Stimulated activated effector memory CD8-positive, alpha-beta T cell treated with anti-CD3 and anti-CD28 coated beads, Interleukin-12 subunit alpha, Interleukin-12 subunit beta, amount 100 ng/mL, for 72 hours (primary cell): ENCODE measurements at regions not wholly inside any gene's neighbourhood (a gene's known extent, or its start where the extent isn't known, plus 50 kb on each side); places are given as distances from the start of the nearest gene placed in this dataset.
A peak's percentile ranks its signal among the peaks of the same experiment; 100 is the strongest.

Experiments
- ATAC-seq: fragments of 150-1000 bp; cut with Tn5 transposase; 2 replicates; pipeline ENCODE4 v1.10.0; 2021
- DNase-seq, 2 donors: peaks; one replicate each; pipeline ENCODE4 v3.0.0; 2021 to 2022; ENCODE audit warnings: low spot score in 2 of 2
- H3K27ac Mint-ChIP-seq: one replicate; pipeline ENCODE4 v1.8.0; 2022; ENCODE audit warnings: mild to moderate bottlenecking, mixed read lengths
- H3K36me3 Mint-ChIP-seq: one replicate; pipeline ENCODE4 v1.8.0; 2022; ENCODE audit warnings: mild to moderate bottlenecking, mixed read lengths
- H3K4me1 Mint-ChIP-seq: one replicate; pipeline ENCODE4 v1.8.0; 2022; ENCODE audit warnings: mixed read lengths
- H3K4me3 Mint-ChIP-seq: one replicate; pipeline ENCODE4 v1.8.0; 2022; ENCODE audit warnings: mild to moderate bottlenecking, mixed read lengths
- H3K9me3 Mint-ChIP-seq: one replicate; pipeline ENCODE4 v1.8.0; 2022; ENCODE audit warnings: mixed read lengths

- H3K27ac Mint-ChIP-seq: no peak overlapping the region
- H3K4me3 Mint-ChIP-seq: no peak overlapping the region
- ATAC-seq: no peak
- H3K4me1 Mint-ChIP-seq: no peaks in the 10 kb centered on the region
- no peaks in the 10 kb centered on the region for H3K36me3 Mint-ChIP-seq
- DNase-seq: no peak
- H3K9me3 Mint-ChIP-seq: peaks cover 11% of the 10 kb centered on the region
These were observed 542.1 kb upstream of the SPHKAP start for GRCh38 chr2:228723599-228723998.

- no peak overlapping the region for H3K4me3 Mint-ChIP-seq
- H3K4me1 Mint-ChIP-seq: no peaks in the 10 kb centered on the region
- ATAC-seq (no peak), DNase-seq (no peak)
- no peak overlapping the region for H3K27ac Mint-ChIP-seq
- no peaks in the 10 kb centered on the region for H3K36me3 Mint-ChIP-seq
- peaks cover 11% of the 10 kb centered on the region for H3K9me3 Mint-ChIP-seq
These were observed 540.8 kb upstream of the SPHKAP start for GRCh38 chr2:228722311-228722710.

GRCh38 chr2:228720895-228721294 is 539.4 kb upstream of the SPHKAP start:
- no peak overlapping the region for H3K27ac Mint-ChIP-seq
- H3K36me3 Mint-ChIP-seq: no peaks in the 10 kb centered on the region
- H3K9me3 Mint-ChIP-seq: peaks cover 7% of the 10 kb centered on the region
- H3K4me3 Mint-ChIP-seq: no peak overlapping the region
- ATAC-seq (no peak), DNase-seq (no peak)
- H3K4me1 Mint-ChIP-seq: no peaks in the 10 kb centered on the region

- no peaks in the 10 kb centered on the region for H3K36me3 Mint-ChIP-seq
- H3K27ac Mint-ChIP-seq: no peak overlapping the region
- no peak for DNase-seq
- H3K4me3 Mint-ChIP-seq: no peak overlapping the region
- H3K9me3 Mint-ChIP-seq: peaks cover 8% of the 10 kb centered on the region
- H3K4me1 Mint-ChIP-seq: no peaks in the 10 kb centered on the region
- no peak for ATAC-seq
These were observed 528.4 kb upstream of the SPHKAP start for GRCh38 chr2:228709788-228710371.

- peaks cover 6% of the 10 kb centered on the region for H3K9me3 Mint-ChIP-seq
- DNase-seq (no peak), ATAC-seq (no peak)
- H3K36me3 Mint-ChIP-seq: no peaks in the 10 kb centered on the region
- no peak overlapping the region for H3K27ac Mint-ChIP-seq
- no peaks in the 10 kb centered on the region for H3K4me1 Mint-ChIP-seq
- no peak overlapping the region for H3K4me3 Mint-ChIP-seq
These were observed 526.4 kb upstream of the SPHKAP start for GRCh38 chr2:228707846-228708245.

- no peak overlapping the region for H3K4me3 Mint-ChIP-seq
- ATAC-seq: no peak
- no peak for DNase-seq
- H3K36me3 Mint-ChIP-seq: no peaks in the 10 kb centered on the region
- H3K4me1 Mint-ChIP-seq: no peaks in the 10 kb centered on the region
- H3K9me3 Mint-ChIP-seq: peaks cover 12% of the 10 kb centered on the region
- no peak overlapping the region for H3K27ac Mint-ChIP-seq
These were observed 523.8 kb upstream of the SPHKAP start for GRCh38 chr2:228705318-228705717.

GRCh38 chr2:228703152-228703551 is 521.7 kb upstream of the SPHKAP start:
- Mint-ChIP-seq H3K27ac (no peak overlapping the region), H3K4me1 (no peaks in the 10 kb centered on the region), H3K4me3 (no peak overlapping the region), H3K9me3 (peaks cover 16% of the 10 kb centered on the region), H3K36me3 (no peaks in the 10 kb centered on the region)
- no peak for ATAC-seq
- DNase-seq: no peak

GRCh38 chr2:228701506-228701905 is 520.0 kb upstream of the SPHKAP start:
- Mint-ChIP-seq H3K9me3 (peaks cover 19% of the 10 kb centered on the region), H3K27ac (no peak overlapping the region), H3K36me3 (no peaks in the 10 kb centered on the region), H3K4me1 (no peaks in the 10 kb centered on the region), H3K4me3 (no peak overlapping the region)
- DNase-seq (no peak), ATAC-seq (no peak)

GRCh38 chr2:228700638-228701037 is 519.2 kb upstream of the SPHKAP start:
- Mint-ChIP-seq H3K36me3 (no peaks in the 10 kb centered on the region), H3K27ac (no peak overlapping the region), H3K4me1 (no peaks in the 10 kb centered on the region), H3K4me3 (no peak overlapping the region), H3K9me3 (peaks cover 18% of the 10 kb centered on the region)
- no peak for DNase-seq
- no peak for ATAC-seq

GRCh38 chr2:228699888-228700287 is 518.4 kb upstream of the SPHKAP start:
- DNase-seq (no peak), ATAC-seq (no peak)
- no peaks in the 10 kb centered on the region for H3K36me3 Mint-ChIP-seq
- no peak overlapping the region for H3K27ac Mint-ChIP-seq
- peaks cover 16% of the 10 kb centered on the region for H3K9me3 Mint-ChIP-seq
- H3K4me3 Mint-ChIP-seq: no peak overlapping the region
- no peaks in the 10 kb centered on the region for H3K4me1 Mint-ChIP-seq

- H3K9me3 Mint-ChIP-seq: peaks cover 16% of the 10 kb centered on the region
- no peak overlapping the region for H3K4me3 Mint-ChIP-seq
- no peak for DNase-seq
- H3K27ac Mint-ChIP-seq: no peak overlapping the region
- no peaks in the 10 kb centered on the region for H3K36me3 Mint-ChIP-seq
- no peaks in the 10 kb centered on the region for H3K4me1 Mint-ChIP-seq
- ATAC-seq: no peak
These were observed 517.9 kb upstream of the SPHKAP start for GRCh38 chr2:228699400-228699799.

GRCh38 chr2:228698963-228699362 is 517.5 kb upstream of the SPHKAP start:
- peaks cover 17% of the 10 kb centered on the region for H3K9me3 Mint-ChIP-seq
- H3K27ac Mint-ChIP-seq: no peak overlapping the region
- H3K36me3 Mint-ChIP-seq: no peaks in the 10 kb centered on the region
- DNase-seq (no peak), ATAC-seq (no peak)
- H3K4me1 Mint-ChIP-seq: no peaks in the 10 kb centered on the region
- no peak overlapping the region for H3K4me3 Mint-ChIP-seq

GRCh38 chr2:228697456-228697855 is 516.0 kb upstream of the SPHKAP start:
- Mint-ChIP-seq H3K36me3 (no peaks in the 10 kb centered on the region), H3K4me1 (no peaks in the 10 kb centered on the region), H3K27ac (no peak overlapping the region), H3K4me3 (no peak overlapping the region), H3K9me3 (peaks cover 18% of the 10 kb centered on the region)
- DNase-seq (no peak), ATAC-seq (no peak)

- H3K4me3 Mint-ChIP-seq: no peak overlapping the region
- ATAC-seq: no peak
- DNase-seq: no peak
- H3K9me3 Mint-ChIP-seq: peaks cover 30% of the 10 kb centered on the region
- H3K4me1 Mint-ChIP-seq: no peaks in the 10 kb centered on the region
- H3K36me3 Mint-ChIP-seq: no peaks in the 10 kb centered on the region
- no peak overlapping the region for H3K27ac Mint-ChIP-seq
These were observed 509.2 kb upstream of the SPHKAP start for GRCh38 chr2:228690681-228691080.

GRCh38 chr2:228689053-228689452 is 507.6 kb upstream of the SPHKAP start:
- ATAC-seq: no peak
- peaks cover 29% of the 10 kb centered on the region for H3K9me3 Mint-ChIP-seq
- no peaks in the 10 kb centered on the region for H3K4me1 Mint-ChIP-seq
- no peaks in the 10 kb centered on the region for H3K36me3 Mint-ChIP-seq
- no peak for DNase-seq
- H3K4me3 Mint-ChIP-seq: no peak overlapping the region
- no peak overlapping the region for H3K27ac Mint-ChIP-seq

GRCh38 chr2:228688007-228688645 is 506.6 kb upstream of the SPHKAP start:
- H3K4me1 Mint-ChIP-seq: no peaks in the 10 kb centered on the region
- ATAC-seq (peak; percentile 27), DNase-seq (no peak)
- H3K4me3 Mint-ChIP-seq: no peak overlapping the region
- no peaks in the 10 kb centered on the region for H3K36me3 Mint-ChIP-seq
- H3K27ac Mint-ChIP-seq: no peak overlapping the region
- H3K9me3 Mint-ChIP-seq: peaks cover 26% of the 10 kb centered on the region
